ENCODE measurements at regions not wholly inside any gene's neighbourhood (a gene's known extent, or its start where the extent isn't known, plus 50 kb on each side); places are given as distances from the start of the nearest gene placed in this dataset.
"Not testable (repeated sequence)": the region's sequence is repeated elsewhere in the genome, so short reads cannot be mapped to it uniquely, and the experiment has no call there.

DNA sequence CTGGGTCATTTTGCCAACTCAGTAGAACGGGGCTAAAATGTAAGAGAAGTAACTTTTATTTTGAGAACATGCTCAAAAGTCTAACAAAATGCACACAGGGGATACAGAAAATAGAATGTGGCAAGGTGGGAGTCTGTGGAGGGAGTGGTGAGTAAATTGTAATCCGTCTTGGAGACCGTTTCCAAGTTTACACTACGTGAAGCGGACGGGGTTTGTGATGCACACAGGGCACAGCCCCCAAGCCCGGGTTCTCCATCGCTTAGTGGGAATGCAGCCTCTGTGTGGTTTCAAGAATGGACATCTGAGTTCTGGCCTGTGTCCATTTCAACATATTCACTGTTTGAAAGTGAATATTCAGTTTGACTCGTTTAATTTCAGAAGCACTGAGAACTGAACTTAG lies 65.0 kb upstream of the TMEM18 start:
- no peak overlapping the region for H2AK5ac ChIP-seq (ENCODE audit: low read length)
- H3K79me1 ChIP-seq (ENCODE audit: low read length): peaks cover 9% of the 10 kb centered on the region
- H3K23ac ChIP-seq (ENCODE audit: low read length): no peak overlapping the region
- no peak overlapping the region for H4K91ac ChIP-seq (ENCODE audit: low read depth, low read length)
- no peak overlapping the region for H3K14ac ChIP-seq (ENCODE audit: low read length)
- no peak overlapping the region for H3K18ac ChIP-seq (ENCODE audit: low read length)
- no peak overlapping the region for H3K4me3 ChIP-seq (ENCODE audit: low read depth, low read length)
- H2BK12ac ChIP-seq (ENCODE audit: low read length): no peak overlapping the region
- H3K79me2 ChIP-seq (ENCODE audit: control insufficient read depth, insufficient read depth, low read length, poor library complexity): no peaks in the 10 kb centered on the region
- no peak overlapping the region for H2BK120ac ChIP-seq (ENCODE audit: insufficient read depth, low read length, poor library complexity)
- no peaks in the 10 kb centered on the region for H3K36me3 ChIP-seq (ENCODE audit: control insufficient read depth in 1 of 2, insufficient read depth in 2 of 2, low read length in 2 of 2)
- H3K27ac ChIP-seq (ENCODE audit: low read depth, low read length): no peak overlapping the region
- no peaks in the 10 kb centered on the region for H3K27me3 ChIP-seq (ENCODE audit: insufficient read depth, low read length)
- no CpG with 5 or more reads among the region's 9 CpGs for WGBS (ENCODE audit: extremely low coverage, insufficient coverage, insufficient read length)
- H3K9ac ChIP-seq (ENCODE audit: low read length): no peak overlapping the region
- no peak for DNase-seq
- no peak overlapping the region for H2AFZ ChIP-seq (ENCODE audit: insufficient read depth, low read length, poor library complexity)
- H3K4ac ChIP-seq (ENCODE audit: low read depth, low read length): no peak overlapping the region
- H3K4me2 ChIP-seq (ENCODE audit: low read length): no peak overlapping the region
- no peak overlapping the region for H4K8ac ChIP-seq (ENCODE audit: low read depth, low read length)
- peaks cover 5% of the 10 kb centered on the region for H3K9me3 ChIP-seq (ENCODE audit: insufficient read depth, low read depth, low read length)
- H2BK5ac ChIP-seq (ENCODE audit: low read depth, low read length, poor library complexity): no peak overlapping the region
- H3K4me1 ChIP-seq (ENCODE audit: control insufficient read depth in 1 of 2, insufficient read depth in 2 of 2, low read length in 2 of 2): peaks cover 5 to 6% of the 10 kb centered on the region in 2 experiments
- H4K12ac ChIP-seq (ENCODE audit: low read depth, low read length): no peak overlapping the region

DNA sequence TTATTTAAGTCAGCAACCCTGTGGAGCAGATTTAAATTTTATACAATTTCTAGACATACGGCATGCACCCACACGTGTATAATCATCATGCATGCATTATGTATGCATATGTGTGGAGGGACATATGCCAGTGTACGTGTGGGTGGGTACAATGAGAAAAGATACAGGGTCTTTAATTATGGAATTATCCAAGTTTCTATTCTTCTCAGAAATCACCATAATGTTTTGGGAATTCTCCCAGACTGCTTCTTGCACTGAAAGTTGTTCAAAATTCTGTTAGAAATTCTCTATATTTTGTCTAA lies 63.9 kb upstream of the TMEM18 start:
- peaks cover 5 to 6% of the 10 kb centered on the region in 2 experiments for H3K4me1 ChIP-seq (ENCODE audit: control insufficient read depth in 1 of 2, insufficient read depth in 2 of 2, low read length in 2 of 2)
- H2BK12ac ChIP-seq (ENCODE audit: low read length): no peak overlapping the region
- H3K9me3 ChIP-seq (ENCODE audit: insufficient read depth, low read depth, low read length): no peaks in the 10 kb centered on the region
- peaks cover 9% of the 10 kb centered on the region for H3K79me1 ChIP-seq (ENCODE audit: low read length)
- H3K18ac ChIP-seq (ENCODE audit: low read length): no peak overlapping the region
- no peaks in the 10 kb centered on the region for H3K79me2 ChIP-seq (ENCODE audit: control insufficient read depth, insufficient read depth, low read length, poor library complexity)
- H4K91ac ChIP-seq (ENCODE audit: low read depth, low read length): no peak overlapping the region
- peak overlapping the region; percentile 27 for H2AFZ ChIP-seq (ENCODE audit: insufficient read depth, low read length, poor library complexity)
- no peak overlapping the region for H2AK5ac ChIP-seq (ENCODE audit: low read length)
- no peak overlapping the region for H4K12ac ChIP-seq (ENCODE audit: low read depth, low read length)
- H4K8ac ChIP-seq (ENCODE audit: low read depth, low read length): no peak overlapping the region
- no CpG with 5 or more reads among the region's 3 CpGs for WGBS (ENCODE audit: extremely low coverage, insufficient coverage, insufficient read length)
- H3K4me3 ChIP-seq (ENCODE audit: low read depth, low read length): no peak overlapping the region
- no peaks in the 10 kb centered on the region for H3K27me3 ChIP-seq (ENCODE audit: insufficient read depth, low read length)
- H2BK5ac ChIP-seq (ENCODE audit: low read depth, low read length, poor library complexity): no peak overlapping the region
- H3K27ac ChIP-seq (ENCODE audit: low read depth, low read length): no peak overlapping the region
- no peak overlapping the region for H3K9ac ChIP-seq (ENCODE audit: low read length)
- no peaks in the 10 kb centered on the region for H3K36me3 ChIP-seq (ENCODE audit: control insufficient read depth in 1 of 2, insufficient read depth in 2 of 2, low read length in 2 of 2)
- no peak overlapping the region for H3K23ac ChIP-seq (ENCODE audit: low read length)
- H3K4me2 ChIP-seq (ENCODE audit: low read length): peak overlapping the region; percentile 51
- H2BK120ac ChIP-seq (ENCODE audit: insufficient read depth, low read length, poor library complexity): no peak overlapping the region
- H3K14ac ChIP-seq (ENCODE audit: low read length): no peak overlapping the region
- no peak for DNase-seq
- H3K4ac ChIP-seq (ENCODE audit: low read depth, low read length): no peak overlapping the region

DNA sequence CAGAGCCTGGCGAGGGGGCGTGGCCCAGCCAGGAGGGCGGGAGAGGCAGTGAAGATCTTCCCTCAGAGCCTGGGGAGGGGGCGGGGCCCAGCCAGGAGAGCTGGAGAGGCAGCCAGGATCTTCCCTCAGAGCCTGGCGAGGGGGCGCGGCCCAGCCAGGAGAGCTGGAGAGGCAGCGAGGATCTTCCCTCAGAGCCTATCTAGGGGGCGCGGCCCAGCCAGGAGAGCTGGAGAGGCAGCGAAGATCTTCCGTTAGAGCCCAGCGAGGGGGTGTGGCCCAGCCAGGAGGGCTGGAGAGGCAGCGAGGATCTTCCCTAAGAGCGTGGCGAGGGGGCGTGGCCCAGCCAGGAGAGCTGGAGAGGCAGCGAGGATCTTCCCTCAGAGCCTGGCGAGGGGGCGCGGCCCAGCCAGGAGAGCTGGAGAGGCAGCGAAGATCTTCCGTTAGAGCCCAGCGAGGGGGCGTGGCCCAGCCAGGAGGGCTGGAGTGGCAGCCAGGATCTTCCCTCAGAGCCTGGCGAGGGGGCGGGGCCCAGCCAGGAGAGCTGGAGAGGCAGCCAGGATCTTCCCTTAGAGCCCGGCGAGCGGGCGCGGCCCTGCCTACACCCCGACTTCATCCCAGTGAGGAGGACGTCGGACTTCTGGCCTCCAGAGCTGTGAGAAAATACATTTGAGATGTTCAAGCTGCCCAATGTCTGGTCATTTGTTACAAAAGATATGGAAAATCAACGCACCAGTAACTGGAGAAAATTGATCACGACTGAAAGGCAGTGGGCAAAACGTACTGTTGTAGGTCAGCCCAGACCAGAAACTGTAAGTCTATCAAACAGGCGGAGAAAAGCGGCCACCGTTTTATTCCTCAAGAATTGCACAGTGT lies 63.4 kb upstream of the TMEM18 start:
- peak overlapping the region; percentile 34 for H4K8ac ChIP-seq (ENCODE audit: low read depth, low read length)
- H3K4me2 ChIP-seq (ENCODE audit: low read length): peak overlapping the region; percentile 64
- not testable (repeated sequence) for H3K4ac ChIP-seq (ENCODE audit: low read depth, low read length); H3K36me3 ChIP-seq (ENCODE audit: control insufficient read depth in 1 of 2, insufficient read depth in 2 of 2, low read length in 2 of 2); H3K9me3 ChIP-seq (ENCODE audit: insufficient read depth, low read depth, low read length); H2BK12ac ChIP-seq (ENCODE audit: low read length); H3K4me1 ChIP-seq (ENCODE audit: control insufficient read depth in 1 of 2, insufficient read depth in 2 of 2, low read length in 2 of 2); H3K23ac ChIP-seq (ENCODE audit: low read length); H3K79me2 ChIP-seq (ENCODE audit: control insufficient read depth, insufficient read depth, low read length, poor library complexity); H2BK5ac ChIP-seq (ENCODE audit: low read depth, low read length, poor library complexity); H2BK120ac ChIP-seq (ENCODE audit: insufficient read depth, low read length, poor library complexity); H3K79me1 ChIP-seq (ENCODE audit: low read length); H3K18ac ChIP-seq (ENCODE audit: low read length); H3K27me3 ChIP-seq (ENCODE audit: insufficient read depth, low read length); H2AK5ac ChIP-seq (ENCODE audit: low read length); H4K12ac ChIP-seq (ENCODE audit: low read depth, low read length)
- peak; percentile 98 for DNase-seq
- H3K14ac ChIP-seq (ENCODE audit: low read length): peak overlapping the region; percentile 32
- peak overlapping the region; percentile 52 for H3K4me3 ChIP-seq (ENCODE audit: low read depth, low read length)
- peak overlapping the region; percentile 27 for H2AFZ ChIP-seq (ENCODE audit: insufficient read depth, low read length, poor library complexity)
- H3K27ac ChIP-seq (ENCODE audit: low read depth, low read length): peak overlapping the region; percentile 71
- no CpG with 5 or more reads among the region's 41 CpGs for WGBS (ENCODE audit: extremely low coverage, insufficient coverage, insufficient read length)
- H3K9ac ChIP-seq (ENCODE audit: low read length): peak overlapping the region; percentile 17
- H4K91ac ChIP-seq (ENCODE audit: low read depth, low read length): peak overlapping the region; percentile 31

DNA sequence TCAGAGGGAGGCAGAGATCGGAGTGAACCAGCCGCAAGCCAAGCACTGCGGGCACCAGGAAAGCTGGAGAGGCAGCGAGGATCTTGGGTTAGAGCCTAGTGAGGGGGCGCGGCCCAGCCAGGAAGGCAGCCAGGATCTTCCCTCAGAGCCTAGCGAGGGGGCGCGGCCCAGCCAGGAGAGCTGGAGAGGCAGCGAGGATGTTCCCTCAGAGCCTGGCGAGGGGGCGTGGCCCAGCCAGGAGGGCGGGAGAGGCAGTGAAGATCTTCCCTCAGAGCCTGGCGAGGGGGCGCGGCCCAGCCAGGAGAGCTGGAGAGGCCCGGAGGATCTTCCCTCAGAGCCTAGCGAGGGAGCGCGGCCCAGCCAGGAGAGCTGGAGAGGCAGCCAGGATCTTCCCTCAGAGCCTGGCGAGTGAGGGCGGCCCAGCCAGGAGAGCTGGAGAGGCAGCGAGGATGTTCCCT lies 62.7 kb upstream of the TMEM18 start:
- not testable (repeated sequence) for H3K79me1 ChIP-seq (ENCODE audit: low read length); H3K9me3 ChIP-seq (ENCODE audit: insufficient read depth, low read depth, low read length); H2BK120ac ChIP-seq (ENCODE audit: insufficient read depth, low read length, poor library complexity); H2BK12ac ChIP-seq (ENCODE audit: low read length); H3K27me3 ChIP-seq (ENCODE audit: insufficient read depth, low read length); H3K36me3 ChIP-seq (ENCODE audit: control insufficient read depth in 1 of 2, insufficient read depth in 2 of 2, low read length in 2 of 2); H3K79me2 ChIP-seq (ENCODE audit: control insufficient read depth, insufficient read depth, low read length, poor library complexity); H3K4ac ChIP-seq (ENCODE audit: low read depth, low read length); H3K4me1 ChIP-seq (ENCODE audit: control insufficient read depth in 1 of 2, insufficient read depth in 2 of 2, low read length in 2 of 2); H2AK5ac ChIP-seq (ENCODE audit: low read length); H2BK5ac ChIP-seq (ENCODE audit: low read depth, low read length, poor library complexity); H3K9ac ChIP-seq (ENCODE audit: low read length); H3K23ac ChIP-seq (ENCODE audit: low read length)
- Histone ChIP-seq H3K18ac (ENCODE audit: low read length) (peak overlapping the region; percentile 0), H3K27ac (ENCODE audit: low read depth, low read length) (peak overlapping the region; percentile 49), H3K4me3 (ENCODE audit: low read depth, low read length) (peak overlapping the region; percentile 69), H4K91ac (ENCODE audit: low read depth, low read length) (peak overlapping the region; percentile 2), H3K4me2 (ENCODE audit: low read length) (peak overlapping the region; percentile 64), H2AFZ (ENCODE audit: insufficient read depth, low read length, poor library complexity) (peak overlapping the region; percentile 19), H4K12ac (ENCODE audit: low read depth, low read length) (peak overlapping the region; percentile 4), H3K14ac (ENCODE audit: low read length) (peak overlapping the region; percentile 0), H4K8ac (ENCODE audit: low read depth, low read length) (peak overlapping the region; percentile 4)
- WGBS (ENCODE audit: extremely low coverage, insufficient coverage, insufficient read length): no CpG with 5 or more reads among the region's 23 CpGs
- peak; percentile 85 to 91 for DNase-seq

Measured in trophoblast cell (in vitro differentiated cells and primary cell).